Uterus (tissue), 2 donors: ENCODE measurements at regions not wholly inside any gene's neighbourhood (a gene's known extent, or its start where the extent isn't known, plus 50 kb on each side); places are given as distances from the start of the nearest gene placed in this dataset.

Source experiments
- CTCF ChIP-seq, 4 experiments: fragments of 200-600 bp in 2 of 4; fragments of 450-650 bp in 2 of 4; sonication (generic) in 2 of 4; IDR thresholded peaks; one replicate each; pipeline ENCODE4 v1.5.1; 2016 to 2019; ENCODE audit warnings: antibody characterized with exemption in 4 of 4, mild to moderate bottlenecking in 2 of 4, moderate library complexity in 1 of 4
- POLR2A ChIP-seq, 2 donors: fragments of 450-650 bp; IDR thresholded peaks; one replicate each; pipeline ENCODE4 v1.6.1; 2016; ENCODE audit warnings: antibody characterized with exemption in 2 of 2, mild to moderate bottlenecking in 1 of 2, moderate library complexity in 1 of 2

- no peak for TF ChIP-seq CTCF (IDR thresholded peaks at IDR 0.05)
- no peak for TF ChIP-seq POLR2A (IDR thresholded peaks at IDR 0.05)
Observed at GRCh38 chr1:81126989-81127581, 673.6 kb upstream of the ADGRL2 start.
